ENCODE measurements at regions not wholly inside any gene's neighbourhood (a gene's known extent, or its start where the extent isn't known, plus 50 kb on each side); places are given as distances from the start of the nearest gene placed in this dataset.

DNA sequence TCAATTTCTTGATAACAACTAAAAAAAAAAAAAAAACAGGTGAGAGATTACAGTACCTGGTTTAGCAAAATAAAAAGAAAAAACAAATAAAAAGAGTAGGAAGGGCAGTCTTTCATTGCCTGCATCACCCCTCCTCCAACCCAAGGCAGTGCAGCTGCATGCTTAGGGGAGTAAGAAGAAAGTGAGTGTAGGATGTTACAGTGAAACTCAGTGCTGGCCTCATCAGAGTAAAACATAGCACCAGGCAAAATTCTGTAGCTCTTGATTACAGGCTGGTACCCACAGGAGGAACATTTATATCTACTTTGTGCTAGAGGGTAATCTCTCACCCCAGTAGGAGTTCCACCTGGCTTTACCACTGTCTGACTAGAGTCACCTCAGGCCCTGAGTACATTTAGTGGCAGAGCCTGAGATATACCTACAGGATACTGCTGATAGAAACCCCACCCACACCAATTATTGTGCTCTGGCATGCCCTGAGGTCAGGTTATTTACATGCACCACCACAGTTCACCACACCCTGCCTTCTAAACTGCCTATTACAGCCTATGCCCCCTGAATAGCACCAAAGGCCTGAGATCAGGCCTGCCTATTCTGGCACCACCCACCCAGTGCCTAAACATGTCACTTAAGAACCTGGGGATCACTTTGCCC, 241.6 kb downstream of the PAPSS1 start:
- Histone ChIP-seq H3K4me1 (ENCODE audit: control insufficient read depth, insufficient read depth, low read length) (no peaks in the 10 kb centered on the region), H3K9ac (ENCODE audit: control insufficient read depth, insufficient read depth, low read length) (no peak overlapping the region), H3K4me2 (ENCODE audit: control insufficient read depth, insufficient read depth) (no peak overlapping the region), H3K79me2 (ENCODE audit: control insufficient read depth, insufficient read depth, low read length) (no peaks in the 10 kb centered on the region), H3K4me3 (no peak overlapping the region), H3K36me3 (ENCODE audit: control insufficient read depth in 2 of 2, insufficient read depth in 2 of 2, low read length in 1 of 2) (no peaks in the 10 kb centered on the region), H3K9me3 (replicated peaks; ENCODE audit: control insufficient read depth, insufficient read depth, low read length) (no peaks in the 10 kb centered on the region; the same call in 2 of the 3 replicates), H3K27ac (ENCODE audit: control insufficient read depth, insufficient read depth) (no peak overlapping the region), H4K20me1 (ENCODE audit: control insufficient read depth, insufficient read depth) (no peaks in the 10 kb centered on the region), H3K27me3 (replicated peaks in 1 of 2; ENCODE audit: control insufficient read depth in 2 of 2, insufficient read depth in 2 of 2, low read length in 1 of 2) (no peaks in the 10 kb centered on the region), H2AFZ (ENCODE audit: control insufficient read depth, low read depth, low read length) (no peak overlapping the region)
- ATAC-seq (no peak; the same call in 2 of the 3 replicates), DNase-seq (ENCODE audit: low read depth, low spot score) (no peak), FAIRE-seq (no peak)
- in situ Hi-C loops (cut with MboI) (no loop called here), intact Hi-C loops (cut with micrococcal nuclease; ENCODE audit: unreplicated experiment) (no loop called here)
- ChIA-PET SMC1A (ENCODE audit: uncharacterized antibody, unreplicated experiment) (no interaction called here), RAD21 (ENCODE audit: unreplicated experiment) (no interaction called here), POLR2A (no interaction called here), CTCF (no interaction called here)
- BruUV-seq (replicated peaks), result no TSS peak
- TF ChIP-seq, protein P1, sequence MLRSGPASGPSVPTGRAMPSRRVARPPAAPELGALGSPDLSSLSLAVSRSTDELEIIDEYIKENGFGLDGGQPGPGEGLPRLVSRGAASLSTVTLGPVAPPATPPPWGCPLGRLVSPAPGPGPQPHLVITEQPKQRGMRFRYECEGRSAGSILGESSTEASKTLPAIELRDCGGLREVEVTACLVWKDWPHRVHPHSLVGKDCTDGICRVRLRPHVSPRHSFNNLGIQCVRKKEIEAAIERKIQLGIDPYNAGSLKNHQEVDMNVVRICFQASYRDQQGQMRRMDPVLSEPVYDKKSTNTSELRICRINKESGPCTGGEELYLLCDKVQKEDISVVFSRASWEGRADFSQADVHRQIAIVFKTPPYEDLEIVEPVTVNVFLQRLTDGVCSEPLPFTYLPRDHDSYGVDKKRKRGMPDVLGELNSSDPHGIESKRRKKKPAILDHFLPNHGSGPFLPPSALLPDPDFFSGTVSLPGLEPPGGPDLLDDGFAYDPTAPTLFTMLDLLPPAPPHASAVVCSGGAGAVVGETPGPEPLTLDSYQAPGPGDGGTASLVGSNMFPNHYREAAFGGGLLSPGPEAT (IDR thresholded peaks at IDR 0.05; ENCODE audit: low read depth), result no peak
- TF ChIP-seq SRF (IDR thresholded peaks at IDR 0.05; ENCODE audit: low read depth in 2 of 2, low read length in 2 of 2) (no peak), ZSCAN29 (IDR thresholded peaks at IDR 0.05) (no peak), EGR1 (IDR thresholded peaks at IDR 0.05; ENCODE audit: borderline replicate concordance in 1 of 2, low read depth in 2 of 2, low read length in 2 of 2) (no peak), SMAD1 (IDR thresholded peaks at IDR 0.05; ENCODE audit: low read depth, partially characterized antibody) (no peak), BMI1 (IDR thresholded peaks at IDR 0.05; ENCODE audit: borderline replicate concordance) (no peak), CBFB (IDR thresholded peaks at IDR 0.05; ENCODE audit: low read depth) (no peak), LARP7 (IDR thresholded peaks at IDR 0.05) (no peak), HCFC1 (IDR thresholded peaks at IDR 0.05; ENCODE audit: low read length) (no peak), STAT3 (IDR thresholded peaks at IDR 0.05; ENCODE audit: low read depth, low read length) (no peak), POLR2AphosphoS2 (IDR thresholded peaks at IDR 0.05; ENCODE audit: low read depth, low read length) (no peak)
- TF ChIP-seq, protein P2, sequence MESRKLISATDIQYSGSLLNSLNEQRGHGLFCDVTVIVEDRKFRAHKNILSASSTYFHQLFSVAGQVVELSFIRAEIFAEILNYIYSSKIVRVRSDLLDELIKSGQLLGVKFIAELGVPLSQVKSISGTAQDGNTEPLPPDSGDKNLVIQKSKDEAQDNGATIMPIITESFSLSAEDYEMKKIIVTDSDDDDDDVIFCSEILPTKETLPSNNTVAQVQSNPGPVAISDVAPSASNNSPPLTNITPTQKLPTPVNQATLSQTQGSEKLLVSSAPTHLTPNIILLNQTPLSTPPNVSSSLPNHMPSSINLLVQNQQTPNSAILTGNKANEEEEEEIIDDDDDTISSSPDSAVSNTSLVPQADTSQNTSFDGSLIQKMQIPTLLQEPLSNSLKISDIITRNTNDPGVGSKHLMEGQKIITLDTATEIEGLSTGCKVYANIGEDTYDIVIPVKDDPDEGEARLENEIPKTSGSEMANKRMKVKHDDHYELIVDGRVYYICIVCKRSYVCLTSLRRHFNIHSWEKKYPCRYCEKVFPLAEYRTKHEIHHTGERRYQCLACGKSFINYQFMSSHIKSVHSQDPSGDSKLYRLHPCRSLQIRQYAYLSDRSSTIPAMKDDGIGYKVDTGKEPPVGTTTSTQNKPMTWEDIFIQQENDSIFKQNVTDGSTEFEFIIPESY (IDR thresholded peaks at IDR 0.05), result no peak
- TF ChIP-seq, protein P3, sequence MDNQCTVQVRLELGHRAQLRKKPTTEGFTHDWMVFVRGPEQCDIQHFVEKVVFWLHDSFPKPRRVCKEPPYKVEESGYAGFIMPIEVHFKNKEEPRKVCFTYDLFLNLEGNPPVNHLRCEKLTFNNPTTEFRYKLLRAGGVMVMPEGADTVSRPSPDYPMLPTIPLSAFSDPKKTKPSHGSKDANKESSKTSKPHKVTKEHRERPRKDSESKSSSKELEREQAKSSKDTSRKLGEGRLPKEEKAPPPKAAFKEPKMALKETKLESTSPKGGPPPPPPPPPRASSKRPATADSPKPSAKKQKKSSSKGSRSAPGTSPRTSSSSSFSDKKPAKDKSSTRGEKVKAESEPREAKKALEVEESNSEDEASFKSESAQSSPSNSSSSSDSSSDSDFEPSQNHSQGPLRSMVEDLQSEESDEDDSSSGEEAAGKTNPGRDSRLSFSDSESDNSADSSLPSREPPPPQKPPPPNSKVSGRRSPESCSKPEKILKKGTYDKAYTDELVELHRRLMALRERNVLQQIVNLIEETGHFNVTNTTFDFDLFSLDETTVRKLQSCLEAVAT (IDR thresholded peaks at IDR 0.05), result no peak
- TF ChIP-seq, protein P4, sequence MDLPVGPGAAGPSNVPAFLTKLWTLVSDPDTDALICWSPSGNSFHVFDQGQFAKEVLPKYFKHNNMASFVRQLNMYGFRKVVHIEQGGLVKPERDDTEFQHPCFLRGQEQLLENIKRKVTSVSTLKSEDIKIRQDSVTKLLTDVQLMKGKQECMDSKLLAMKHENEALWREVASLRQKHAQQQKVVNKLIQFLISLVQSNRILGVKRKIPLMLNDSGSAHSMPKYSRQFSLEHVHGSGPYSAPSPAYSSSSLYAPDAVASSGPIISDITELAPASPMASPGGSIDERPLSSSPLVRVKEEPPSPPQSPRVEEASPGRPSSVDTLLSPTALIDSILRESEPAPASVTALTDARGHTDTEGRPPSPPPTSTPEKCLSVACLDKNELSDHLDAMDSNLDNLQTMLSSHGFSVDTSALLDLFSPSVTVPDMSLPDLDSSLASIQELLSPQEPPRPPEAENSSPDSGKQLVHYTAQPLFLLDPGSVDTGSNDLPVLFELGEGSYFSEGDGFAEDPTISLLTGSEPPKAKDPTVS (IDR thresholded peaks at IDR 0.05; ENCODE audit: low read depth, low read length), result no peak
- TF ChIP-seq, protein P5, sequence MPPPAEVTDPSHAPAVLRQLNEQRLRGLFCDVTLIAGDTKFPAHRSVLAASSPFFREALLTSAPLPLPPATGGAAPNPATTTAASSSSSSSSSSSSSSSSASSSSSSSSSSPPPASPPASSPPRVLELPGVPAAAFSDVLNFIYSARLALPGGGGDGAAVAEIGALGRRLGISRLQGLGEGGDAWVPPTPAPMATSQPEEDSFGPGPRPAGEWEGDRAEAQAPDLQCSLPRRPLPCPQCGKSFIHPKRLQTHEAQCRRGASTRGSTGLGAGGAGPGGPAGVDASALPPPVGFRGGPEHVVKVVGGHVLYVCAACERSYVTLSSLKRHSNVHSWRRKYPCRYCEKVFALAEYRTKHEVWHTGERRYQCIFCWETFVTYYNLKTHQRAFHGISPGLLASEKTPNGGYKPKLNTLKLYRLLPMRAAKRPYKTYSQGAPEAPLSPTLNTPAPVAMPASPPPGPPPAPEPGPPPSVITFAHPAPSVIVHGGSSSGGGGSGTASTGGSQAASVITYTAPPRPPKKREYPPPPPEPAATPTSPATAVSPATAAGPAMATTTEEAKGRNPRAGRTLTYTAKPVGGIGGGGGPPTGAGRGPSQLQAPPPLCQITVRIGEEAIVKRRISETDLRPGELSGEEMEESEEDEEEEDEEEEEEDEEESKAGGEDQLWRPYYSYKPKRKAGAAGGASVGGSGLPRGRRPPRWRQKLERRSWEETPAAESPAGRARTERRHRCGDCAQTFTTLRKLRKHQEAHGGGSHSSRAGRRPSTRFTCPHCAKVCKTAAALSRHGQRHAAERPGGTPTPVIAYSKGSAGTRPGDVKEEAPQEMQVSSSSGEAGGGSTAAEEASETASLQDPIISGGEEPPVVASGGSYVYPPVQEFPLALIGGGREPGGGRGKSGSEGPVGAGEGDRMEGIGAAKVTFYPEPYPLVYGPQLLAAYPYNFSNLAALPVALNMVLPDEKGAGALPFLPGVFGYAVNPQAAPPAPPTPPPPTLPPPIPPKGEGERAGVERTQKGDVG (CRISPR knock-in tag; IDR thresholded peaks at IDR 0.05), result no peak
